ENCODE measurements at regions not wholly inside any gene's neighbourhood (a gene's known extent, or its start where the extent isn't known, plus 50 kb on each side); places are given as distances from the start of the nearest gene placed in this dataset.
"Not testable (repeated sequence)": the region's sequence is repeated elsewhere in the genome, so short reads cannot be mapped to it uniquely, and the experiment has no call there.

DNA sequence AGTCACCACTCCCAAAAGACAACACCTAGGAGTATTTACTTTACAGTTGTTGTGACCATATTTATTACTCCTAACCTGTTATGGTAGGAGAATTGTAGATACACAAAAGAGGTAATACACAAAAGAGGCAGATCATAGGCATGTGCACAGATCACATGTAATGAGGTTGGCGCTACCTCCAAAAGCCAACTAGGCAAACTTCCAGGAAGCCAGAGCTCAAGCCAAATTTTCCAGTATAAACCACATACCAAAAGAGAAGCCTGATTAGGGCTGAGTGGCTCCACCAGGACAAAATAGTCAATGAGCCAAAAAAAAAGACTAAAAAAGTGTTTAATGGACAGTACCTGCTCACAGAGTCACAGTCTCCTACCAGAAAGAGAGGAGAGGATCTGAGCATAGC lies 195.0 kb upstream of the PBX1 start:
- in situ Hi-C loops (cut with HindIII; ENCODE audit: low sequenced_read_pairs), result no loop called here

DNA sequence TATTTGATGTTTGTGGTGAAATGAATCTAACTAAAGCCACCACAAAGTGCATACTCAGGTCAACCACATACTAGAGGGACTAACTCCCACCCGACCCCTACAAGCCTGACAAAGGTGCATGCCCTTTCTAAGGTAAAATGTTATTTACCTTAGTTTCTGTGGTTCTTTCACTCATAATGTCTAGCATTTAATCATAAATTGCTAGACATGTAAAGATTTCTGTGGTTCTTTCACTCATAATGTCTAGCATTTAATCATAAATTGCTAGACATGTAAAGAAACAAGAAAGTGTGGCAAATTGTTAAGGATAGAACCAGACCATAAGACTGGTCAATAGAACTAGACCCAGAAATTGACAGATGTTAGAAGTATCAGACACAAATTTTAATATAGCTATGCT lies 193.0 kb upstream of the PBX1 start:
- in situ Hi-C loops (cut with HindIII; ENCODE audit: low sequenced_read_pairs), result no loop called here

GRCh38 chr1:164369698-164370365 lies 189.2 kb upstream of the PBX1 start:
- in situ Hi-C loops (cut with HindIII; ENCODE audit: low sequenced_read_pairs), result no loop called here

GRCh38 chr1:164380893-164381292 lies 178.1 kb upstream of the PBX1 start:
- in situ Hi-C loops (cut with HindIII; ENCODE audit: low sequenced_read_pairs), result no loop called here

DNA sequence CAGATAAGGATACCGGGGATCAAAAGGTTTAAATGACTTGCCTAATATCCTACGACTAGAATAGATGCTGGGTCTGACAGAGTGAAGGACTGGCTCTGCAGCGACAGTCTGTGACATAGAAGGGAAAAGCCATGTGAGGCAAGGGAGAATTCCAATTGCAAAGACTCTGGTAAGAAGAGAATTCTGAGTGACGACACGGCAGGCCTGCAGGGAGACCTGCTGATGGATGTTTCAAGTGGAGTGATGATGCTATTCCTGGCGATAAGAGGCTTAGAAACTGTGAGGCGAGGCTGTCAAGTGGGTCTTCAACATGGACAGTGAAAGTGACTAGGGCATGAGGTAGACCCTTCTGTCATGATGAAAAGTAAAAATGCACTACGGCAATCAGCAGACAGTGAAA lies 176.6 kb upstream of the PBX1 start:
- in situ Hi-C loops (cut with HindIII; ENCODE audit: low sequenced_read_pairs), result no loop called here

DNA sequence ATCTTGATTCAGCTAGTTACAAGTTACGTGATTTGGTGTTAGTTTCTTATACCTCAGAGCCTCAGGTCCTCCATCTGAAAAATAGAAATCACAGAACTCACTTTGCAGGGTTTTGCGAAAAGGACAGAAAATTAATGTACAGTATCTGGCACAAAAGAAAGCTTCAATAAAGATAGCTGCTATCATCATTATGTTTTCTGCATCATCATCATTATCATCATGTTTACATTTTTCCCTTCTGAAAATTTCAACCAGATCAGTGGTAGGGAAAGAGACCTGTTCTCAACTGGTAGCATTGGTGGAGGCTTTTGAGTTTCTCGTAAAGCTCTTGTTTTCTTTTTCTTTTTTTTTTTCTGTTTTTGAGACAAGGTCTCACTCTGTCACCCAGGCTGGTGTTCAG lies 174.7 kb upstream of the PBX1 start:
- in situ Hi-C loops (cut with HindIII; ENCODE audit: low sequenced_read_pairs), result no loop called here

DNA sequence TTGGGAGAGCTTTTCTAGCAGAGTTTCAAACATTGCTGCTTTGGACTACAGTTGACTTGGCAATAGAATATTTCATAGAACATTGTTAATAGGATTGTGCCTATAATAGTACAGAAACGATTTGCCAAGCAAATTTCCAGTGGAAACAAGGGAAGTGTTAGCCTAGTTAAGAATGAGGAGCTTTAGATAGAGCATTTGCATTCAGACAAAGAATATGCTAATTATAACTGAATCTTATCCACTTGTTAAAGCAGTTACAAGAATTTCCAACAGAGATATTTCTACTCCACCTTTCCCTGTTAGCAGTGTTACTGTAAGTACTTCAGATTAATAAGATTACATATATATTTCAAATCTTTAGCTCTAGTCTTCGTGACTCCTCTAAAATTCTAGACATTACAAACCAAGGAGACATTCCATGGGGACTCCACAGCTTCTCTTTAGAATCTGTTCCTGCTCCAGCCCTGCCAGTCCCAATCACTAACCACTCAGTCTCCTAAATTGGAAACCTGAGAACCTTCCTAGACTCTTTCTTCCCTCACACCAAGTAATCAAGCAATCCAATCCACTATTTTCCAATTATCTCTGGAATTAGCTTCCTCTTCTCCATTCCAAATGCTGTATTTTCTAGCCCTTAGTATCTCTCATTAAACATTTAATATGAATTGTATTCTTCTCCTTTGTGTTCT lies 141.8 kb upstream of the PBX1 start:
- in situ Hi-C loops (cut with HindIII; ENCODE audit: low sequenced_read_pairs), result no loop called here

GRCh38 chr1:164423136-164423535 lies 135.8 kb upstream of the PBX1 start:
- in situ Hi-C loops (cut with HindIII; ENCODE audit: low sequenced_read_pairs), result no loop called here

DNA sequence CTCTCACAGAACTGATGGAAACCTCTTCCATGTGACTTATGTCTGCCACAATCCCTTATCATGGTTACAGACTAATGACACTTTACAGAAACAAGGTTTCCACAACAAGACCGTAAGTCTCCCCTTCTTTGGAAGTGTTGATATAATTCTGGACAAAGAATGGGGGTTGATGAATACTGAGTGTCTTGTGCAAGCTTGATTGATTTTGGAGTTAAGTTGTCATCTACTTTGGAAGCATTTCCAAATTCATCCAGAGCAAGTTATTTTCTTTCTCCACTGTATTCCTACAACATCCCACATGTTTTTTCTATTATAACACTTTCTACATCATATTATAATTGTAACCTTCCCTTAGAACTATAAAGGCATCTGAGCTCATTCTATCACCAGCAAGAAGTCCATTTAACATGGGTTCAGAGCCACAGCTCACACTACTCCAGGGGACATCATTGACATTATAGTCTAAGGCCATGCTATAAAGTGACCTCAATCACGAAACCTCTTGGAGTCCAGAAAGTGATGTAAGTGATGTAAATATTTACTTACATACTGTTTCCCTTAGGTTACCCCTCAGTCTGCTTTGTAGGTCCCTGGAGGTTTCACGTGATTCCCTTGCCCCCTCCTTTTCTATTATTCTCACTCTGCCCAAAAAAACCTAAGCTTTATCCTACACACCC lies 125.7 kb upstream of the PBX1 start:
- in situ Hi-C loops (cut with HindIII; ENCODE audit: low sequenced_read_pairs), result no loop called here

GRCh38 chr1:164433818-164434170 lies 125.2 kb upstream of the PBX1 start:
- in situ Hi-C loops (cut with HindIII; ENCODE audit: low sequenced_read_pairs), result no loop called here

DNA sequence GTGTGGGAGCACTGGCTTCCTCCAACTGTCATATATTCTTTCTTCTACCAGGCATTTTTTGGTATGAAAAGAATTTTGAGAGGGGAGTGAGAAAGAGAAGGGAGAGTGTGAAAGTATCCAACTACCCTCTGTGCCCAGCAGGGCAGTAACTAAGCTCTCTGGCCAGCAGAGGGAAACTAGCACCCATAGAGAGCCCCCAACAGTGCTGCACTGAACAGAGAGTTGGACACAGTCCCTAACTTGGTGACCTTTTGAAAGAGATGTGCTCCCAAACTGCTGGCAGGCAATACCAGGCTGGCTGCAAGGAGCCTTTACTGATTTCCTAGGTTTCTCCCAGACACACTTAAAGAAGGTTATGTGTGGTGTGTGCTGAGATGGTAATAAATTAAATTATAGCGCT lies 118.8 kb upstream of the PBX1 start:
- in situ Hi-C loops (cut with HindIII; ENCODE audit: low sequenced_read_pairs), result no loop called here

- in situ Hi-C loops (cut with HindIII; ENCODE audit: low sequenced_read_pairs), result no loop called here
Measured at GRCh38 chr1:164443166-164443565, 115.8 kb upstream of the PBX1 start.

DNA sequence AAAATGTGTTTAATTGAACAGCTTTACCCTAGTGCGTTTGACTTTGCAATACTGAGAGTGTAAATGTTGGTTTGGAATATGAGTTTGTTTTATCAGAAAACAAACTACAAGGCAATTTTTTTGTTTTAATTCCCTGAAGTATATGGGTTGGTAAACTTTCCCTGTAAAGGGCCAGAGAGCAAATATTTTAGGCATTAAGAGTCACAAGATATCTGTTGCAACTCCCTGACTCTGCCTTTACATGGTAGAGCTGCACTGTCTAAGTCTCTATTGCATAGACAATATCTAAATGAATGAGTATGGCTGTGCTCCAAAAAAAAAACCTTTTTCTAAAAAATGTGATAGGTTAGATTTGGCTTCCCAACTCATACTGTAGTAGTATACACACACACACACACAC lies 115.1 kb upstream of the PBX1 start:
- in situ Hi-C loops (cut with HindIII; ENCODE audit: low sequenced_read_pairs), result no loop called here

DNA sequence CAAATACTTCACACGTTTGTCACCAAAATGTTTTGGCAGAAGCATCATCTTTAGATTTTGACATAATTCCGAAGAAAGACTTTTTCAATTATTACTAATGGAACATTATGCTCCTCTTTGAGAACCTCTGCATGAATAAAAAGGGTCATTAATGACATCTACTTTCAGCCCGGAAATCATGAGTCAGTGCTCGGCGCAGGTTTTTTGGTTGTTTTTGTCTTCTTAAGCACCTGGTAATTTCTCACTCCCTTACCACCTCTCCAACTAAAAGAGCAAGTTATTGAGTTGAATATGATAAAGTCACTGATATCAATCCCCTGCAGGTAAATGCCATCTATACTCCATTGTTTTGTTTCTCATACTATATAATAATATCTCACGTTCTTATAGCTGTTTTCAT lies 113.0 kb upstream of the PBX1 start:
- in situ Hi-C loops (cut with HindIII; ENCODE audit: low sequenced_read_pairs), result no loop called here

- in situ Hi-C loops (cut with HindIII; ENCODE audit: low sequenced_read_pairs), result no loop called here
Measured at GRCh38 chr1:164452549-164452948, 106.4 kb upstream of the PBX1 start.

DNA sequence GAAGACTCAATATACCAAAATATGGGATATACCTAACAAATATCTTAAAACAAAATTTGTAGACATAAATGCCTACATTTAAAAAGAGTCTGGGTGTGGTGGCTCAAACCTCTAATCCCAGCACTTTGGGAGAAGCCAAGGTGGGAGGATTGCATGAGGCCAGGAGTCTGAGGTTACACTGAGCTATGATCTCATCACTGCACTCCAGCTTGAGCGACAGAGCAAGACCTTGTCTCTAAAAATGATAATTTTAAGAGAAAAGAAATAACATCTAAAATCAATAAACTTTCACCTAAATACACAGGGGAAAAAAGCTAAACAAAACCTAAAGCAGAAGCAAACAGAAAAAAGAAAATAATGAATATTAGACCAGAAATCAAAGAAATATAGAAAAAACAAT lies 102.7 kb upstream of the PBX1 start:
- in situ Hi-C loops (cut with HindIII; ENCODE audit: low sequenced_read_pairs), result no loop called here

GRCh38 chr1:164459176-164459575 lies 99.8 kb upstream of the PBX1 start:
- in situ Hi-C loops (cut with HindIII; ENCODE audit: low sequenced_read_pairs), result not testable (repeated sequence)

GRCh38 chr1:164466001-164466421 lies 93.0 kb upstream of the PBX1 start:
- in situ Hi-C loops (cut with HindIII; ENCODE audit: low sequenced_read_pairs), result no loop called here

DNA sequence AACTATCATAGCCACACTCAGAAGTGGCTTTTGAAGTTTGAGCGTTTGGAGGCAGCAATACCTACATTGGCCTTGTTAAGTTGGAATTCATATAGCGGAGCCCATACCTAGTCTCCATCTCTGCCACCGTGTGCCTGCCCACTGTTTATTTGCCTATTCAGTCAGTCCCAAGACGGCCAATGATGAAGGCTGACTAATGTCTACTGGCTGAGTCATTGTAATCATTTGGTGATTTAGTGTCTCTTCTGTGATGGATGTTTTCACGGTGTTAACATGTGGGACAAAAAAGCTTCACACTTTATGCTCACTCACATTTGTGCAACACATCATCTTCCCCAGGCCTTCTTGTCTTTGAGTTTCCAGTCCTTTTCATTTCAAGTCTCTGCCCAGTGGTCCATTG lies 92.6 kb upstream of the PBX1 start:
- in situ Hi-C loops (cut with HindIII; ENCODE audit: low sequenced_read_pairs), result no loop called here

DNA sequence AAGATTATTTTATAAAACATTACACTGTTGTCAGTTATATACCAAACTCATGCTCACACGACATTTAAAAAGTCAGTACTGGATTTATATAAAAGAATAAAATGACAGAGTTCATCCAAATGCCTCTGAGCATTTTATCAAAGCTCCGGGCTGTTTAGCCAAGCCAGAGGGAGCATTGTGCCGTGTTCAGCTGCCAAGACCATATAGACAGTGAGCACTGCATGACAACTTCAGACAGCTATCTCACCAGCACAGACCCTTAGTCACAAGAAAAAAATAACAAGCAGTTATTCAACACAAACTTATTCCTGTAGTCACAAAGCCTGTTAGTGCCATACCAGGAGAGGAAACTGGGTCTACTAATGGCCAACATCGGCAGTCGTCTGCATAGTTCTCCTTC lies 88.0 kb upstream of the PBX1 start:
- in situ Hi-C loops (cut with HindIII; ENCODE audit: low sequenced_read_pairs), result no loop called here

- in situ Hi-C loops (cut with HindIII; ENCODE audit: low sequenced_read_pairs), result no loop called here
Measured at GRCh38 chr1:164472841-164473240, 86.1 kb upstream of the PBX1 start.

DNA sequence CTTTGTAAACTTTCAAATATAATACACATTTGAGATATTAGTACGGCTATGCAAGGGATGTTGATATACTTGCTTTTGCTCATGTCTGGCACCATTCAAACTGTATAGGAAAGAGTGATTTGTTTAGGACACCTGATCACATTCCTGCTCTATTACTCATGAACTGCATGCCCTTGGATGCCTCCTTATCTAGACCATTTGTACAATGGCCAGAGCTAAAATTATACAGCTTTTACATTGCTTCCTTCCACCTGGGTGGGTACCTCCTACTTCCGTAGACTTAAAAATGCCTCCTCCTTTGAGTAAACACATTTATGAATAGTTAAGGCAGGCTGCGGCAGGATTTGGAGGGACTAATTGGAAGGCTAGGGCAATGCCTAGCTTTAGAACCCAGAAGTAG lies 85.4 kb upstream of the PBX1 start:
- in situ Hi-C loops (cut with HindIII; ENCODE audit: low sequenced_read_pairs), result no loop called here
